ENCODE measurements at regions not wholly inside any gene's neighbourhood (a gene's known extent, or its start where the extent isn't known, plus 50 kb on each side); places are given as distances from the start of the nearest gene placed in this dataset.

DNA sequence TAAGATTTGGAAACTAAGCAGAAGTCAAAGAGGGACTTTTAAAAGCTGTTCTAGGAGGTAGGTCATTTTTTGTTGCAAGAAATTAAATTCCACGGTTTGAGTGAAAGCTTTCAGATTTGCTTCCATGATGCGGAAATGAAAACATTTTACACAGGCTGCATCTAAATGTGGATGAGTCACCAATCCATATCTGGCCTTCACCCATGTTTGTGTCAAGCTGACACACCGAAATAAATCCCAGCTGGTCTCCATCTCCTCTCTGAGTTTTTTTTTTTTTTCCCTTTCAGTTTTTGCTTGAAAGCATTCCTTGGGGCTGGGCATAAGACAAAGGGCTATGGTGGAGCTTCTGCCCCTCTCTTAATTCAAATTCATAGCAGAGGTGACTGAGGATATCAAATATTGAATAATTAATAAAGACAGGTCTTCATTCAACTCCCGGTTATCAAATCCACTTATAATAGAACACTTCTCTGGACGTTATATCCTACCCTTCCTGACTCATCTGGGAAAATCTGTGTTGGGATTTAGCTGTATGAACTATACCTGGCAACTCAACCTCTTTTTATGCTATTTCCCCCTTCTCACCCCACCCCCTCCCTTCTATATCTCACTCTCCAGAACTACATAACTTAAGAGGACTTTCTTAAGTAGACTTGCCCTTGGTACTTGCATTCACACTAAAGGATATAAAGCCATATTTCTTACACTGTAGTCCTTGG lies 558.3 kb upstream of the GCFC2 start:
- TF ChIP-seq, protein P1, sequence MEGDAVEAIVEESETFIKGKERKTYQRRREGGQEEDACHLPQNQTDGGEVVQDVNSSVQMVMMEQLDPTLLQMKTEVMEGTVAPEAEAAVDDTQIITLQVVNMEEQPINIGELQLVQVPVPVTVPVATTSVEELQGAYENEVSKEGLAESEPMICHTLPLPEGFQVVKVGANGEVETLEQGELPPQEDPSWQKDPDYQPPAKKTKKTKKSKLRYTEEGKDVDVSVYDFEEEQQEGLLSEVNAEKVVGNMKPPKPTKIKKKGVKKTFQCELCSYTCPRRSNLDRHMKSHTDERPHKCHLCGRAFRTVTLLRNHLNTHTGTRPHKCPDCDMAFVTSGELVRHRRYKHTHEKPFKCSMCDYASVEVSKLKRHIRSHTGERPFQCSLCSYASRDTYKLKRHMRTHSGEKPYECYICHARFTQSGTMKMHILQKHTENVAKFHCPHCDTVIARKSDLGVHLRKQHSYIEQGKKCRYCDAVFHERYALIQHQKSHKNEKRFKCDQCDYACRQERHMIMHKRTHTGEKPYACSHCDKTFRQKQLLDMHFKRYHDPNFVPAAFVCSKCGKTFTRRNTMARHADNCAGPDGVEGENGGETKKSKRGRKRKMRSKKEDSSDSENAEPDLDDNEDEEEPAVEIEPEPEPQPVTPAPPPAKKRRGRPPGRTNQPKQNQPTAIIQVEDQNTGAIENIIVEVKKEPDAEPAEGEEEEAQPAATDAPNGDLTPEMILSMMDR (IDR thresholded peaks at IDR 0.05) = no peak
- ATAC-seq (ENCODE audit: low FRiP score) = no peak
- no peak for DNase-seq (ENCODE audit: low spot score)

DNA sequence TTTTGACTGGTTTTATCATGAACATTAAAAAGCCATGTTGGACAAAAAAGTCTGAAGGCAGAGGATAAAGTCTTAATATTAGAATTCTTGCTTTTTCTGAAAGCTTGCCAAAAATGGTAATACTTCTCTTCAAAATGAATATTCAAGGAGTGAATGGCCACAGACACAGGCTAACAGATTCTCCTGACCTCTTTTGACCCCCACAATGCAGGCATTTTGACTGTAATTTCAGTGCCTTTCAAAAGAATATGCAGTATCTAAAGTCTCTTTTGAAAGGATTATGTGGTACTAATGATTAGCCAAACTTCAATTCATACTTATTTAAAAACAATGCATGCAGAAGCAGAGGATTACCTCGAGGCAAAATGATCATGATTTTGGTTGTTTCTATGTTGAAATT lies 557.8 kb upstream of the GCFC2 start:
- no peak for ATAC-seq (ENCODE audit: low FRiP score)
- DNase-seq (ENCODE audit: low spot score) = no peak
- TF ChIP-seq, protein P1 (IDR thresholded peaks at IDR 0.05) = no peak

DNA sequence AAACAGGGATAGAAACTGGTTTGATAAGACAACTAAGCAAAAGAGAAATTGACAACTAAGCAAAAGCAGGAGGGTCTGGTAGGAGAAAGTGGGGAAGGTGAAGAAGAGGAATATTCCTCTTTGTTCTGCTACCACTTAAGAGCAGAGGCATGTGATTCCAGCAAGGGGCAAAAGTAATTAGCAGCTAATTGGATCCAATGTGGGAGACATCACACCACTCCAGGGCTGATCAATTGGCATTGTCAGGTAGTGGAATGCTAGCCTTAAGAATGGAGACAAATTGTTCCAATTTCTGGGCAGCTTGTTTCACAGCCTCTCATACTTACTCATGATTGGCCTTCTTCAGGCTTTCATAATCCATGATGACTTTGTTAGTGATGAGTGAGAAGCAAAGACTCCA lies 547.1 kb upstream of the GCFC2 start:
- no peak for DNase-seq (ENCODE audit: low spot score)
- TF ChIP-seq, protein P1 (IDR thresholded peaks at IDR 0.05) = no peak
- ATAC-seq (ENCODE audit: low FRiP score) = no peak

DNA sequence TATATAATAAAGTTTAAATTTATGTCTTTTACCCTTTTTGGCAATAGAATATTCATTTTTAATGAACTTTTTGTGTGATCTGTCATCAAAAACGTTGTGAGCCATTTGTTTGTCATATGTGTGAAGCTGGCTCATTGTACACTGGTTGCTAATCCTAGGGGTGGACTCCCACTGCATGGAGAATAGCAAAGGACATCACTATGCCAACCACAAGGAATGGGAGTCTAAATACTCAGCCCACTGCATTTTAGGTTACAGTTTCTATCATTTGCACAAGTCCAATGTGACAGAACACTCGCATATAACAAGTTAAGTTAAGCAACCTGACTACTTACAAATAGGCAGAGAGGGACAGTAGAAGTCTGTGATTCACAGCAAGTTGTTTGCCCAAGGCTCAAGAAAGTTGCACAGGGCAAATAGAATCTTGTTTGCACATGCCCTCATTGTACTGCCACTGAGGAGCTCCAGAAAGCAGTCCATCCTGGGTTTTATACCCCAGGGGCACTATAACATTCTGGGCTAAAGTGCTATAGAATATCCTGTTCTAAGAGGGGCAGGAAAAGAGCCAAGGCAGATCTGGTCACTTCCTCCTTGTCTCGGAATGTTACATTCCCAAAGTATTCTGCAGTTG lies 545.9 kb upstream of the GCFC2 start:
- TF ChIP-seq, protein P1 (IDR thresholded peaks at IDR 0.05) = no peak
- no peak for DNase-seq (ENCODE audit: low spot score)
- ATAC-seq (ENCODE audit: low FRiP score) = no peak

DNA sequence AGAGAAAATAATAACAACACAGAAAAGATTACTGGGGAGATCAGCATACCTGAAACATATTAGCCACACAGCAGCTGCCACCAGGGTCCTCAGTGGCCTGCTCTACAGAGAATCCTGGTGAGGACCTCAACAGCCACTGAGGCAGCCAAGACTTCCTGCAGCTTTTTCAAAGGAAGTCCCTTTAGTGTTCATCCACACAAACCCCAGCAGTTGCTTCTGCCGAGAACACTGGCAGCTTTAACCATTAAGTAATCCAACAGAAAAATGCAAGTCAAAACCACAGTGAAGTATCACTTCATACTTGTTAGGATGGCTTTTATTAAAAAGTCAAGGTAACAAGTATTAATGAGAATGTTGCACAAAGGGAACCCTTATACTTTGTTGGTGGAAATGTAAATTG lies 542.0 kb upstream of the GCFC2 start:
- ATAC-seq (ENCODE audit: low FRiP score) = no peak
- TF ChIP-seq, protein P1 (IDR thresholded peaks at IDR 0.05) = no peak
- DNase-seq (ENCODE audit: low spot score) = no peak

DNA sequence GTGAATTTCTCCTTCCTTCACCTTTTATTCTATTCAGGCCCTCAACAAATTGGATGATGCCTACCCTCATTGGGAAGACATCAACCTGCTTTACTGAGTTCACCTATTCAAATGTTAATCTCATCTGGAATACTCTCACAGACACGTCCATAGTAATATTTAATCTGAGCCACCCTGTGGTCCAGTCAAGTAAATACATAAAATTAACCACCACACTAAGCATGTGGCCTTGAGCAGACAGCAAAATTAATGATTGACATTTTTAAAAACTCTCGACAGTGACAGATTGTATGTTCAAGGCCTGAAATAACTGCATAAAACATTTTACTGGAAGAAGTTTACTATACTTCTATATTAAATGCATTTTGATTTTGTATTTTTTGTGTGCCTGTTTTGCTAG lies 540.6 kb upstream of the GCFC2 start:
- no peak for ATAC-seq (ENCODE audit: low FRiP score)
- no peak for DNase-seq (ENCODE audit: low spot score)

More for the DNA sequence above, 540.6 kb upstream of the GCFC2 start:
- TF ChIP-seq, protein P1 (IDR thresholded peaks at IDR 0.05) = no peak

Measured in omental fat pad (tissue), 3 donors.